HG02870 (cell line): ENCODE measurements at regions not wholly inside any gene's neighbourhood (a gene's known extent, or its start where the extent isn't known, plus 50 kb on each side); places are given as distances from the start of the nearest gene placed in this dataset.

Experiments
- ATAC-seq: cut with Tn5 transposase; IDR thresholded peaks from one replicate; pipeline ENCODE4 v1.9.1; 2021; ENCODE audit warnings: mild to moderate bottlenecking, moderate library complexity; ENCODE audit not compliant: unreplicated experiment

GRCh38 chr1:244974550-244974949 lies 110.2 kb upstream of the HNRNPU start:
- no peak for ATAC-seq

GRCh38 chr1:244974106-244974505 lies 109.8 kb upstream of the HNRNPU start:
- no peak for ATAC-seq

- ATAC-seq = no peak
Observed at GRCh38 chr1:244971552-244972216, 107.3 kb upstream of the HNRNPU start.

DNA sequence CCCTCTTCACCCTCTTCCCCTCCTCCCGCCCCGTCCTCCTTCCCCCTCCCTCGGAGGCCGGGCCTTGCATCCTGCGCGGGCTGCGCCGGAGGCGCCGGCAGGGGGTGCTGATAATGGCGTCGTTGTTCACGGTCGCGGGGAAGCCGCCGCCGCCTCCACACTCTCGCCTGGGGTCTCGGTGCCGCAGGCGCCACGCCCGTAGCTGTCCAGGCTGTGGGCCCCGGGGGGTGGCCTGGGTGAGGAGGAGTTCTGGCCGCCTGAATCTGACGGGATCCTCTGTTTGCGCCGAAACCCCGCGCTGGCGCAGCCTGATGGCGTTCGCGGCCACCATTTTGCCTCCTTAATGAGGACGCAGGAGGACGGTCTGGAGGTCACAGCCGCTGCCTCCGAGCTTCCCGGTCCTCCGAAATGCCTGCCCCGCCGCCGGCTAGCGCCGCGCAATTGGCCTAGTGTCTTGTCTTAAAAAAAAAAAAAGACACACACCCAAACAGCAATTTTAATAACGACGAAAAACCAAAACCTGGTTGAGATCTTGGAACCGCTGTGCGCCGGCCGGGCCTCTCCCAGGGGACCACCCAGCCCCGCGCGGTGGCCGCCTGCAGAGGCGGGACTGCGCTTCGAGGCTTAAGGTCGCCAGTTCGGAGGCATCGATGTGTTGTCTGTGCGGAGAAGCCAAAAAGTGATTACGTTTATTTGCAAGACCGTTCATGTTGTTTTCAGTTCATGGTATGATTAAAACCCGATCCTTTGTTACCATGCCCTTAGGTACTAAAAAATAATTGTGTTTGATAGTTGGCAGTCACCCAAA lies 106.6 kb upstream of the HNRNPU start:
- peak; percentile 60 for ATAC-seq

DNA sequence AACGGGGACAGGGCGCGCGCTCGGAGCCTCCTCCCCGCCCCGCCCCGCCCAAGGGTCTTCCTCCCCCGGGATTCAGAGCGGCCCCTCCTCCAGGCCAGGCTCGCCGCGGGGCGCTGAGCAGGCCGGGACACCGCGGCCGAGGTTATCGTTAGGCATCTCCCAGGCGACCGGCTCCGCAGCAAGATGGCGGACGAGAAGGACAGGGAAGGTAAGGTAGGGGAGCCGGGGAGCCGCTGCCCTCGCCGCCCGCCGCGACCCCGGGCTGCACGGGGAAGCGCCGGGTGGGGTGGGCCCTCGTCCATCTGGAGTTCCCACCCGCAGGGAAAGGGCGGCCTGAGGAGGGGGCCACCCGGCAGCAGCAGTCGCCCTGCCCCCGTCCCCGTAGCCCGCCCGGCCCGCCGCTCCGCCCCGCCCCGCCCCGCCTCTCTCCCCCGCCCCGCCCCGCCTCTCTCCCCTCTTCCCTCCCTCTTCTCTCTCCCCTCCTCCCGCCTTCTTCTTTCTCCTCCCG lies 105.9 kb upstream of the HNRNPU start:
- peak; percentile 60 for ATAC-seq

DNA sequence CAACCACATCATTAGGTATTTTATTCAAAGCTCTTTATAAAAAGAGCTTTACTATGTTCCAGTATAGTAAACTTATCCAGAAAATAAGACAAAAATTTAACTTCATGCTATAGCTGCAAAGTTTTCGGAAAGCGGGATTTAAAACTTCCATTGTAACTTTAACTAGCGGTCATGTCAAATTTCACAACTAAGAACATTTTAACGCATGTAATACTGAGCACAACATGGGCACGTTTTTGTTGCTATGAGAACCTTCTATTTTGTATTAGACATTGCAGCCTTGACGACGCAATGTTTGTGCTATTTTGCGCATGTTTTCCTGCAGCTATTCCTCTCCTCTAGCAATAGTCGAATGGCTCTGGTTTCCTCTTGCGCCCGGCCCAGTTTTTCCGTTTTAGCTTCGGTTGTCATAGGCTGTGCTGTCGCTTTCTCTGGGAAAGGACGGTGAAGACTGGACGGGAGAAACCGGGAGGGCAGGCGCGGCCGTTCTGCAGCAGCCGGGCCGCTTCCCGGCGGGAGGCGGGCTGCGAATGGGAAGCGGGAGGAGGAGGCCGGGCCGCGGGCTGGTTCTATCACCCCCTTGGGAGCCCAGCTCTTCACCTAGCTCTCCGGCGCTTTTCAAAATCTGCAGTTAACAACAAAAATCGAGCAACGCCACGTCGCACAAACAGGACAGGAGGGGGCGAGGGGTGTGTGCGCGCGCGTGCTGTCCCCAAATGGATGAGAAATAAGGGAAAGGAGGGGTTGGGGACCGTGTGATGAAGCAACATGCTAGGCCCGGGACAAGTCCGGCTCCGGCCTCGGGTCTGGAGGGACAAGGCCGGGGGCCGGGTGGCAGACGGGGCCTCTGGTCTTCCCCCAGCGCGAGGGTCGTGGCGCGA lies 105.3 kb upstream of the HNRNPU start:
- ATAC-seq = peak; percentile 25

DNA sequence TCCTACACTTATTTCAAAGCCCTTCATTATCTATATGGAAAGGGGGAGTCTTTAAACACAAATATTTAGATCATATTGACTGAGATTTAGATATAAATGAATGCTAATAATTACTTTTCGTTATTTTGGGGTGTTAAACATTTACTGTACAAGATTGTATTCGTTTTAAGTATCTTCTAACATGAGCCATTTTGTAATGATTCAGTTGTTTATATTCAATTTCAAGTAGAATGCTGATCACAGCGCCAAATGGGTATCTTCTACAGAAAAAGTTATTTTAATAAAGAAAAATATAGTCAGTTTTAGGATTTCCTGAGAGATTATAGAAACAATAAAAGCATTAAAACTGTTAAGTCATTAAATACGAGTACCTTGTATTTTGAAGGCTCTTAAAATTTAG lies 104.5 kb upstream of the HNRNPU start:
- no peak for ATAC-seq

- no peak for ATAC-seq
Observed at GRCh38 chr1:244968471-244968871, 104.1 kb upstream of the HNRNPU start.

DNA sequence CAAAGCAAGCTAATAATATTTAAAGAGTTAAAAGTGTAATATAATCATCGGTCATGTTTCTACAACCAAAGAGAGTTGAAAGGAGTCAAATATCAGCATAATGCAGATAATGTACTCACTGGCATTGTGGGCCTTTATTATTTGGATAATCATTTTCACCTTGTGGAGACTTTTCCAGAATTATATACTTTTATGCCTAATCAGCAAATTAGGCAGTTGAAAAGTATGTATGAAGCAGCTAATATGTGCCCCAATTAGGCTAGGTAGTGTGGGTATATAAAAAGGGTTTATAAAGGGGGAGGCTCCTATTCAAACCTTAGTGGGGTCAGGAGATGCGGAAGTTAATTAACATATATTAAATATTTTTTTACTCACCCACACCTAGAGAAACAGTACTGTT lies 102.8 kb upstream of the HNRNPU start:
- no peak for ATAC-seq

GRCh38 chr1:244965185-244966030 lies 101.1 kb upstream of the HNRNPU start:
- no peak for ATAC-seq

DNA sequence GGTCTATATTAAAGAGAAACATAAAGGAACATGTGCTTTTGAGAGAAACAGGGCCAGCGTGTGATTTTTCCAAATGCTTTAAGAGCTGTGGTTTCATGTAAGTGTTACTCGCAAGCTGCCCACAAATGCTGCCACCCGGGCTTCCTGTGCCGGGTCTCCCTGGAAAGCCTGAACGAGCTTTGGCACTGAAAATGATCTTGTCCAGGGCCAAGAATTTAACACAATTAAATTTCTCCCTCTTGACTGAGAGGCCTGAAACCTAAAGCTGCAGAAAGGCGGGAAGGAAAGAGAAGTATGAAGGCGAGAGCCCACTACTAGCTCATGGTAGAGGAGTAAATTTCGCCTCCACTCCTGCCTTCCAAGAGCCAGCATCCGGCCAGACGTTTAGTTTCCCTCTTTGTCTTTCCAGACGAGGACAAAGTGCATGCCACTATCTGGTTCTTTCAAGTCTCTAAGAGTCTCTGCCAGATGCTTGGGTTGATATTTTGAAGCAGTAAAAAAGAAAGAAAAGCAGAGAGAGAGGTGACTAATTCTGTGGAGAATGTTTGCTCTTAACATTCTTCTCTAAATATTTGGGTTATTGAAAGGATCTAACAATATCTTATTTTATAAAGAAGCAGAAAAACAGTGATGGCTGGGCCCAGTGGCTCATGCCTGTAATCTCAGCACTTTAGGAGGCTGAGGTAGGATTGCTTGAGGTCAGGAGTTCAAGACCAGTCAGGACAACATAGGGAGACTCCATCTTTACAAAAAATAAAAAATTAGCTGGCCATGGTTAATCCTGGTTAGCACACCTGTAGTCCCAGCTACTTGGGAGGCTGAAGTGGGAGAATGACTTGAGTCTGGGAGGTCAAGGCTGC lies 100.0 kb upstream of the HNRNPU start:
- no peak for ATAC-seq

GRCh38 chr1:244963231-244963826 lies 99.0 kb upstream of the HNRNPU start:
- ATAC-seq = no peak

- no peak for ATAC-seq
Observed at GRCh38 chr1:244962130-244962529, 97.8 kb upstream of the HNRNPU start.

DNA sequence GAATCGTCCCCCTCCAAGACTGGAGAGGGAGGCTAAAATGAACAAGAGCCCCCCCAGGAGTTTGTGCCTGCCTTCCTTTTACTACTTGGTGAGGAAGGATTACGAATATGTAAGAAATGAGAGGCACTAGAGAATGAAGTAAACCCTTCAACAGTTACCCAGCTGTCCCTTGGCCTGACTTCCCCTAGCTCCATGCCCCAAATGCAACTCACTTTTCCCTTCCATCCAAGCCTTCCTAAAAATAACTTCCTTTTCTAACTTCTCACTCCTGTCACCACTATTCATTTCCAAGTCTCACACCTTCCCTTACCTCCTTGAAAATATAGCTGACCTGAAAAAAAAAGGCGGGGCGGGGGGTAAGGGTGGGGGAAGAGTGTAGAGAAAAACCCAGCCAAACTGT lies 96.6 kb upstream of the HNRNPU start:
- no peak for ATAC-seq

DNA sequence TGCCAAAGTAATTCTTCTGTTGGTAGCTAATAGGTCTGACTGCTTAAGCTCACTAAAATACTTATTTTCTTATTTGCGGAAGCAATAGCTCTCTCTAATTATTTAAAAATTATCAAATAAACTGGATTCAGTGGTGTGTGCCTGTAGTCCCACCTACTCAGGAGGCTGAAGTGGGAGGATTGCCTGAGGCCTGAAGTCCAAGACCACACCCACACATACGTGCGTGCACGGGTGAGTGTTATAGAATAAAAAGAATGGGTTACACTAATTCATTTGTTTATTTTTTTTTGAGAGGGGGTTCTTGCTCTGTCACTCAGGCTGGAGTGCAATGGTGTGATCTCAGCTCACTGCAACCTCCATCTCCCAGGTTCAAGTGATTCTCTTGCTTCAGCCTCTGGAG lies 94.2 kb upstream of the HNRNPU start:
- no peak for ATAC-seq

DNA sequence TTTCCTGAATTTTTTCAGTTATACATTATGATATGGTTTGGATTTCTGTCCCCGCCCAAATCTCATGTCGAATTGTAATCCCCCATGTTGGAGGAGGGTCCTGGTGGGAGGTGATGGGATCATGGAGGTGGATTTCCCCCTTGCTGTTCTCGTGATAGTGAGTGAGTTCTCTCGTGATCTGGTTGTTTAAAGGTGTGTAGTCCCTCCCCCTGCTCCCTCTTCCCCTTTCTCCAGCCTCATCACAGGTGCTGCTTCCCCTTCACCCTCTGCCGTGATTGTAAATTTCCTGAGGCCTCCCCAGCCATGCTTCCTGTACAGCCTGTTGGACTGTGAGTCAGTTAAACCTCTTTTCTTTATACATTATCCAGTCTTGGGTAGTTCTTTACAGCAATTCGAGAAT lies 93.2 kb upstream of the HNRNPU start:
- ATAC-seq = no peak

DNA sequence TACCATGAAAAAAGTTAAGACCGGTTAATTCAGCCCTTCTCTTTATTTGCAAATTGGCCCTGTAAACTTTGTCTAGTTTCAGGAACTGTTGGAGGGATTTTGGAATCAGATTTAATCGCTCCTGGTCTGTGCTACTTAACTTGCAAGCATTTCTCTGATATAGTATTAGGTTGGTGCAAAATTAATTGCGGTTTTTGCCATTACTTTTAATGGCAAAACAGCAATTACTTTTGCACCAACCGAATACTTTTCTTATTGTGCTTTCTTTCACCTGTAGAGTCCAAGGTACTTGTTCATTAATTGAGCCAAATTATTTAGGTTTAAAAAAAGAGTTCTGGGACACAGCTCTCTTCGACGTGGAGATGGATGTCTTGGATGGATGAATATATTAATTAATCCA lies 92.8 kb upstream of the HNRNPU start:
- no peak for ATAC-seq

DNA sequence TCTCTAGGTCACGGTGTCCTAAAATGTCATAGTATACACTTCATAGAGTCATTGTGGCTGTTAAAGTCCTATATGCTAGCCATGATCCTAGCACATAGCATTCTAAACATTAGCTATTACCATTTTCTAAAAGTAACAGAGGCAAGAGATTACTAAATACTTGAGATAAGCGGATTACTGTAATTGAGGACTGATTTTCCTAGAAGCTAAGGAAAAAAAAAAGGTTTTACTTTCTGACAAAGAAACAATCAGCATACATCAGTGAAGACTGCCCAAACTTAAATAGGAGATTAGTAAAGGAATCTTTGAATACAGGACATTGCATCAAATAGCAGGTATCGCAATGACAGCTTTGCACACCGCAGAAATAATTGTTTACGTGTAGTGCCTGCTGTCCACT lies 91.3 kb upstream of the HNRNPU start:
- ATAC-seq = no peak

DNA sequence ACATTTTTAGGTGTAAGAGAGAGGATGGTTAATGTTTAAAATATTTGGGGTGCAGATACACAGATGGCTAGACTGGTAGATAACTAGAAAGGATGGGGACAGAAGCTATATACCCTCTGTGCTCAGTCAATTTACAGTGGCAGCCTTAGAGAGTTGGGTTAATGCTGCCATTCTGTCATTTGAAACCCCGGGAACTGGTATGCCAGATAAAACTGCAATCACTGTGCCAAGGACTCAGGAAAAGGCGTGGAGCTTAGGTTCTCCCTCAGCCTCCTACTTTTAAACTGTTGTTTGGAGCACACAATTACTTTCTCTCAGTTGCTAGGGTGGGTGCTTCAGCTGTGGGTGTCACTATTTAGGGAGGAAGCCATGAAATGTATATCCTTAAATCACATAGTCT lies 90.0 kb upstream of the HNRNPU start:
- ATAC-seq = no peak
